HPDE6-E6E7 (cell line): ENCODE measurements at regions not wholly inside any gene's neighbourhood (a gene's known extent, or its start where the extent isn't known, plus 50 kb on each side); places are given as distances from the start of the nearest gene placed in this dataset.

Source experiments
- DNase-seq: peaks from one replicate; pipeline ENCODE4 v3.0.0; 2011; ENCODE audit warnings: missing footprints; ENCODE audit errors: extremely low spot score

DNA sequence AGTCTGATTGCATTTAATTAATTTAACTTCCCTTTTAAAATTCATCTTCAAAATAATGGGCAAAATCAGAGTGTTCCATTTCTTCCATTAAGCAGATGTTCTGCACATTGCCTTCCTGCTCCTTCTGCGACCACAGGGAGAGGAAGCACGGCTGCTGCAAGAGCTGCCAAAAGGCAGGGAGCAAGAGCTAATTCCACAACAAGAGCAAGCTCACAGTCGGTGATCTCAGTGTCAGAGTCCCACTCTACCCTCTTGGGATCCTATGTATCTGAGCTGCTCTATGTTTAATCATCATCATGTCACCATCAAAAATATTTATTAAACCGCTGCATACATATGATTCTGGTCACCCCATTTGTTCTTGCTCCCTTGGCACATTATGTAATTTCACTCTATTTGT is 255.3 kb upstream of the CAMK1G start:
- no peak for DNase-seq

DNA sequence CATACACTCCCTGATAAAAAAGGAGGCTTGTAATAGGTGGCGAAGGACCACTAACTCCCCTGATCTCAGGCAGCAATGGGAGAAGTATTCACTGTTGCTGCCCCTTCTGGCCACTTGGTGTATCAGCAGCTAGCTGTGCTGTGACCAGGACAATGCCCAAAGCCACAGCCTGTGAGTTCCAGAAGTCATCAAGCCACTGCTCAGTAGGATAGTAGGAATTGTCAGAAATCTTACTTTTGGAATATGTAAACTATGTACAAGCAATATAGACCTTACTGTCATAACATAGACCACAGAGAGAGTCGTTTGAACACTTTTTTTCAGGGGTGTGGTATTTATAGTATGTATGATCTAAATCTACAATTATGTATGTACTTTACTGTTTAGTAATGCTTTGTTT is 248.3 kb upstream of the CAMK1G start:
- peak; percentile 60 for DNase-seq

GRCh38 chr1:209341146-209341545 is 242.4 kb upstream of the CAMK1G start:
- DNase-seq, result no peak

DNA sequence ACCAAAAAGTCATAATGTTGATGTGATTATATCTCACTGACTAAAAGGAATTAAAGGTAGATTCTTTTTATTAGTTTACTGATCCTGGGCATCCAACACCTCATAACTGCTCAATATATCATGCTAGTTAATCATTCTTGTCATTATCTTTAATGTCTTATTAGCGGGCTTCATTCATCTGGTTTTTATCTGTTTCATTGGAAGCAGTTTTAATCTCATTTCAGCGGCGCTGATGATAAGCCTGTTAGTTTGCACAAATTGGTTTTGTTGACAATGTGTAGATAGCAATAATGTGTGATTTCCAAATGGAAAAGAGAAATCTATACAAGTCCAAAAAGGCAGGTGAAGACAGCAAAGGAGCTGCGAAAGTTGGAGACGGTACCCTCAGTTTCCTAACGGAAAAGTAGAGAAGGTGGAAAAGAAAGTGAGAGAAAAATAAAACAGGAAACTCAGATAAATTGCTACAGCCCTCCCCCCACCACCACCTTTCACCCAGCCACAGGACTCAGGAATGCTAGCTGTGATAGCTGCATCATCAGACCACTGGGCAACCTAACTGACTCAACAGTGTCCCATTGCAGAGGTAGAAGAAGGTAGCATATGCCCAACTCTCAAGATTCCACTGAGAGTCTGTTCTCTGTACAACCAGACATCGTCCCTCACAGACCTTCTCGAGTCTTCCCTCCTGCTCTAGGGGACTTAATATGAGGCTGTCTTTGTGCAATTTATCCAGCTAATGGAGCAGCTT is 241.7 kb upstream of the CAMK1G start:
- DNase-seq, result no peak

GRCh38 chr1:209342441-209343175 is 240.9 kb upstream of the CAMK1G start:
- no peak for DNase-seq

GRCh38 chr1:209343511-209343910 is 240.0 kb upstream of the CAMK1G start:
- DNase-seq, result no peak

GRCh38 chr1:209344156-209344555 is 239.4 kb upstream of the CAMK1G start:
- DNase-seq, result no peak

DNA sequence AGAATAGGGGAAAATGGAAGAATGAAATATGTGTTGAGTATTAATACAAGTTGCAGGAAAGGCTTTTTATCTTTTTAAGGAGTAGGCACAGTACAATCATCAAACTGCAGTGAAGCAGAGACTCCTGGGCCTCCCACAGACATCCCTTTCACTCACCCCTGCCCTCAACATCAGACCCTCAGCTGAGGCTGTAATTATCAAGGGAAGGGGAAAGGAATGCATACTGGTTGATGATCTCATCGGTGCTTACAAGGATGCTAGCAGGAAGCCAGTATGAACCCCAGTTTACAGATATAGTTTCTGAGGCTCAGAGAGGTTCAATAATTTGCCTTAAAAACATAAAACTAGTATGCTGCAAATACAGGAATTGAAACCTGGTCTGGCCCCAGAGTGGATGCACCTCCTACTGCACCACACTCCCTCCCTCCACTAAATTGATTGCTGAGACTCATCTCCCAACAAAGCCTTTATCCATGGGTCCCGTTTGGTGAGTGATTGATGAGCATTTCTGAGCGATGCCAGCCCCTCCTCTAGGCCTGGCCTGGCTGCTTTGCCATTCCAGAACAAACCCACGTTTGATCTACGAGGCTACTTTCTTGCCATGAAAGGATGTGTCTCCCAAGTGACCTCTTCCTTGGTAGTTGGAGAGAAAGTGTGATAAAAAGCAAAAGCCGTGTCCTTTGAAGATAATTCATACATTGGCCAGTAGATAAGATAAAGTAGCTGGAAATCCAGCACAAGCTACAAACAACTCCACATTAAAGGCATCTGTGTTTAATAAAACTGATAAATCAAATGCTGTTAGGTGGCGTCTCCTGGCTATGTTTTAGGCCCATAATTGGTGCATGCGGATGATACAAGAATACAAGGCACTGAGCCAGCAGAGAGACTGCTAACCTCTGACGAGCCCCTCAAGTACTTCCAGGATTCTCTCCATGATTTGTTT is 233.9 kb upstream of the CAMK1G start:
- no peak for DNase-seq

DNA sequence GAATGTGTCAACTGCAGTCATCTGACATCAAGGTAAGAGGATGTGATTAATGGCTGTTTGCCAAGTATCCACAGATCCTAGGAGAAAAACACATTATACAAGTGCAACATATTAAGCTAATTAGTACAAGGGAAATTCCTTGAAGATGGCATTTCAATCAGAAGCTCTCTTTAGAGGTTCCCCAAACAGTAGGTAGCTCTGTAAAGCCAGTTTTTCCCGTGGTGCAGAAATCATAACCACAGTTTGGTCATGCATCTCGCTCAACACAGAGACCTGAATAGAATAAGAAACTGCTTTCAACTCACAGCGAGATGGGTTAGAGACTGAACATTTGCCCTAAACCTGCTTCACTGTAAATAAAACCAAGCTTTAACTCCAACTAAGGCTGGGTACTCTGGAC is 230.5 kb upstream of the CAMK1G start:
- DNase-seq, result no peak

DNA sequence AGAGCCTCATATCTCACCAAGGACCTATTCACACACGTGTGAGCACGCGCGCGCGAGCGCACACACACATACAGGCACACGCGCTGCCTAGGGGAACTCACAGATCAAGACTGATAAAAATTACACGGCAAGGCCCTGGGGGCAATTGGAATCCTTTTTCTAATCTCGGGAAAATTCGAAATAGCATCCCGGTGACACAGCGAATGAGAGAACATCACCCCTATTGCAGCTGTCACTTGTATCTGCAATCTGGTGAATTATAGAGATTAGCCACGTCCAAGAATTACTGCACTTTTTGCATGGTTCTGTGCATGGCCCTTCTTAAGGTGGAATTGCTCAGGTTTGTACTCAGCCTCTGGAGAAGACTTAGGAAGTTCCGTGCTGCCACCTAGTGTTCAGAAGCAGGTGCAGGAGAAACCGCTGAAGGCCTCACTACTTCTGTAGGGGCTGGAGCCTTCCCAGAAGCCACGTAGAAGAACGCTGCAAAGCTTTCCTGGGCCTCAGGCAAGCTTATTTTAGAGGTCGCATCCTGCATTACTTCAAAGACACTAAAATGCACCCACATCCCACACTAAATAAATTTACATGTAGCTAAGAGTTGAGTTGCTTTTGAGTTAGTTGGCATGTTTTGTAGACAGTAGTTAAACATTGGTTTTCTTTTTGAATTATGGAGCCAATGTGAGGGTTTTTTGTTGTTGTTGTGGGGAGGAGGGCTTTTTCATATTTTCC is 229.2 kb upstream of the CAMK1G start:
- peak; percentile 85 for DNase-seq

DNA sequence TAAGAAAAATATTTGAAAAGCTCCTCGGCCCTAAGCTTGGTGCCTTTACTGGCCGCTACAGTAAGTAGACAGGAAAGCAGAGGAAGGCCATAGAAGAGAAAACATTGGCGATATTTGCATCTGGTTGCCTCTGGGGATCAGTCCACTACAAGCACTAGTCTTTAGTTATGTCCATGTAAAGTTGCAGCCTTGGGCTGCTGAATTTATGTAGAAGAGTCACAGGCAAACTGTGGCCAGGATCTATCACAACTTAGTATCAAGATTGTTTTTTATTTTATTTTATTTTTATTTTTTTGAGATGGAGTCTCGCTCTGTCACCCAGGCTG is 228.7 kb upstream of the CAMK1G start:
- DNase-seq, result no peak

- DNase-seq, result no peak
Measured at GRCh38 chr1:209355415-209355814, 228.1 kb upstream of the CAMK1G start.

DNA sequence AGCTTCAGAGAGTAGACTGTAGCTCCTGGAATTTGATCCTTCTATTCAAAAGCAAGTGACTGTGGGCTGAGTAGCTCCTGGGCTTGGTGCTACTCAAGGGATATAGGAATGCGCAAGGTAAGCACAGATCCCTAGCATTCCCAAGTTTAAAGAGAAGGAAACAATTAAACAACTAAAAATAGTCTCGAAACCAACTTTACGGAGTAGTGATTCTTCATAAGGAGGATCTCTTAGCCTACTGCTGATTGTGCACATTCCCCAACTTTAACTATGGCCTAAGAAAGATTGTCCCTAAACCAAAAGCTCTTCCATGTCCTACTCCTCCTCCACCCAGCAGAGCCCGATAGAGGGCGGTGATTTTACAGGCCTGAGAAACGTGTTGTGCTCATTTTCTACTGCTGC is 226.5 kb upstream of the CAMK1G start:
- DNase-seq, result no peak

GRCh38 chr1:209363112-209363511 is 220.4 kb upstream of the CAMK1G start:
- no peak for DNase-seq

DNA sequence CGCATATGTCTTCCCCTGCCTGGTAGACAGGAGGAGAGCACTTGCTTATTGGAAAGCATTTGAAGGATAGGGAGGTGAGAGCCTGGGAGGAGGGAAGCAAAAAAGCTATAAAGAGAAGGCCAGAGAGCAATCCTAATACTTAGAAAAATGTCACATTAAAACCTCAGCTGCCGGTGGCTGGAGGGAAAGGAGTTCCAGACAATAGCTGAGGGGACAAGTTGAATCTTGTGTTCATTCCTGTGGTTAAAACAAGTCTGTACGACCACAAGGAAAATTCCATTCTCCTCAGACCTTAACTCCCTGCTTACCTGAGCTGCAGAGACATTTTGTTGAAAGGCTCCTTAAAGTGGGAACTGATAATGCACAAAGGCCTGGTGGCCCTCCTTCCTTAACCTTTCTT is 218.8 kb upstream of the CAMK1G start:
- DNase-seq, result peak; percentile 86

- DNase-seq, result no peak
Measured at GRCh38 chr1:209367061-209367772, 216.3 kb upstream of the CAMK1G start.

- no peak for DNase-seq
Measured at GRCh38 chr1:209368864-209369598, 214.5 kb upstream of the CAMK1G start.

DNA sequence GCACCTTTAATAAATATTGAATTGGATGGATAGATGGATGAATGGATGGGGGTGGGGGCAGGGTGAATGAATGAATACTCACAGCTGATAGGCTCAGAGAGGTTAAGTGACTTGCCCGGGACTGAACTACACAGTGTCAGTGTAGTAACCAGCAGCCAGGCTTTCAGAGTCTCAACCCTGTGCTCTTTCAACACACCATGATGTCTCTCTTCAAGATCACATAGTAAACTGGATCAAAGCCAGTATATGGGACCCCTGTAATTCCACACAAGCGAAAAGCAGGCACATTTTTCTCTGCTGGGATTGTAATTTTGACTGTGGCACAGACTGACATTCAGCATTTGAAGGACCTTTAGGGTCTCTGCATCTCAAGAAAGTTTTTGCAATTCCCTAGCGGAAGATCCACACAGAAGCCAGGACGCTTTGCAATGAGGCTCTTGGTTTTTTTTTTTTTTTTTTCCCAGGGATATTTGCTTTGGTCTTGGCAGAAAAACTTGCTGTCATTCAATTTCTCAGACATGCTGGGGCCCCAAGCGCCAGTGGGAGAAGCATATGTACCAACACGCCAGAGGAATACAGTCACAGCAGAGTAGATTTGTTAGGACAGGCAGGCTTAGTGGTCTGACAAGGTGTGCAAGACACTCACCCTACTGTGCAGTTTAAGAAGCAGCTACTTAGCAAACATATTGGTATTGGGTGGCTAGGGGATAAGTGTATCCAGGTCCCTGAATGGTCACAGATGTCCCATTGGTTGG is 213.1 kb upstream of the CAMK1G start:
- DNase-seq, result peak; percentile 79

DNA sequence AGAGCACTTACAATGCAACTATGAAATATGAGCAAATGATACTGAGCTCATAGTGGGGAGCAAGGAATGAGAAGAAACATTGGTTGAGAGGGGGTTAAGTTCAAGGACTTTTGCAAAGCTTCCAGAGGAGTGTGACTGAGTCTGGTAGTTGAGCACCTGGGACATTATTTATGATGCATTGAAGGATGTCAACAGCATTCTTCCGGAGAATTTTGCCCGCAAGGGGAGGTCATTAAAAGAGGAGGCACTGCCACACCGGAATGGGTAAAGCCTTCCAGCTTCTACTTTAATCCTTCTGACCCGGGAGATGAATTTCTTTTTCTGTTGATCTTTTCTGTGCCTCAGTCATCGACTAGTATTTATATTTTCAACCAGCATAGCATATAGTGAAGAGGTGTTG is 208.4 kb upstream of the CAMK1G start:
- no peak for DNase-seq
